HG03196 (cell line): ENCODE measurements at regions not wholly inside any gene's neighbourhood (a gene's known extent, or its start where the extent isn't known, plus 50 kb on each side); places are given as distances from the start of the nearest gene placed in this dataset.

Source experiments
- ATAC-seq: cut with Tn5 transposase; IDR thresholded peaks from one replicate; pipeline ENCODE4 v1.9.1; 2021; ENCODE audit not compliant: unreplicated experiment

- ATAC-seq: no peak
Observed at GRCh38 chr5:6198531-6198930, 179.8 kb downstream of the MED10 start.

GRCh38 chr5:6197427-6197826, 180.9 kb downstream of the MED10 start:
- ATAC-seq: no peak

GRCh38 chr5:6195711-6196358, 182.5 kb downstream of the MED10 start:
- ATAC-seq: no peak

GRCh38 chr5:6194906-6195612, 183.3 kb downstream of the MED10 start:
- no peak for ATAC-seq

- ATAC-seq: no peak
Observed at GRCh38 chr5:6194261-6194875, 184.0 kb downstream of the MED10 start.

GRCh38 chr5:6193310-6193709, 185.0 kb downstream of the MED10 start:
- no peak for ATAC-seq

- no peak for ATAC-seq
Observed at GRCh38 chr5:6190838-6191237, 187.5 kb downstream of the MED10 start.

GRCh38 chr5:6188976-6189375, 189.4 kb downstream of the MED10 start:
- no peak for ATAC-seq

GRCh38 chr5:6188344-6188743, 190.0 kb downstream of the MED10 start:
- ATAC-seq: peak; percentile 93

GRCh38 chr5:6187501-6187900, 190.8 kb downstream of the MED10 start:
- no peak for ATAC-seq

GRCh38 chr5:6185574-6185973, 192.8 kb downstream of the MED10 start:
- ATAC-seq: no peak

- no peak for ATAC-seq
Observed at GRCh38 chr5:6184481-6184880, 193.9 kb downstream of the MED10 start.

GRCh38 chr5:6183391-6184390, 194.7 kb downstream of the MED10 start:
- ATAC-seq: no peak

- no peak for ATAC-seq
Observed at GRCh38 chr5:6182271-6182815, 196.0 kb downstream of the MED10 start.

- ATAC-seq: no peak
Observed at GRCh38 chr5:6181871-6182270, 196.5 kb downstream of the MED10 start.

- ATAC-seq: no peak
Observed at GRCh38 chr5:6181147-6181729, 197.1 kb downstream of the MED10 start.

GRCh38 chr5:6180231-6180872, 198.0 kb downstream of the MED10 start:
- no peak for ATAC-seq

GRCh38 chr5:6178846-6179532, 199.4 kb downstream of the MED10 start:
- ATAC-seq: no peak

- no peak for ATAC-seq
Observed at GRCh38 chr5:6177926-6178325, 200.4 kb downstream of the MED10 start.
